Ishikawa (cell line): ENCODE measurements at regions not wholly inside any gene's neighbourhood (a gene's known extent, or its start where the extent isn't known, plus 50 kb on each side); places are given as distances from the start of the nearest gene placed in this dataset.

Experiments
- CEBPB ChIP-seq: IDR thresholded peaks from 2 replicates; pipeline ENCODE4 v1.6.1; 2012
- CREB1 ChIP-seq: IDR thresholded peaks from 2 replicates; pipeline ENCODE4 v1.6.1; 2012; ENCODE audit warnings: low read depth
- EGR1 ChIP-seq: IDR thresholded peaks from 2 replicates; pipeline ENCODE4 v1.6.1; 2012
- EP300 ChIP-seq: IDR thresholded peaks from 2 replicates; pipeline ENCODE4 v1.6.1; 2012; ENCODE audit warnings: borderline replicate concordance
- FOXM1 ChIP-seq: IDR thresholded peaks from 2 replicates; pipeline ENCODE4 v1.6.1; 2012; ENCODE audit warnings: low read depth, borderline replicate concordance
- NFIC ChIP-seq: IDR thresholded peaks from 2 replicates; pipeline ENCODE4 v1.6.1; 2012
- TAF1 ChIP-seq: IDR thresholded peaks from 2 replicates; pipeline ENCODE4 v1.6.1; 2012; ENCODE audit warnings: low read depth, mild to moderate bottlenecking
- TCF12 ChIP-seq: IDR thresholded peaks from 2 replicates; pipeline ENCODE4 v1.6.1; 2012; ENCODE audit warnings: low read depth
- YY1 ChIP-seq: IDR thresholded peaks from 2 replicates; pipeline ENCODE4 v1.6.1; 2012; ENCODE audit warnings: low read depth
- ZBTB7A ChIP-seq: IDR thresholded peaks from 2 replicates; pipeline ENCODE4 v1.6.1; 2012; ENCODE audit warnings: low read depth
- TF ChIP-seq, protein P1 (sequence below): IDR thresholded peaks from 2 replicates; pipeline ENCODE4 v1.6.1; 2012; ENCODE audit warnings: low read depth, mild to moderate bottlenecking
- TF ChIP-seq, protein P2 (sequence below): IDR thresholded peaks from 2 replicates; pipeline ENCODE4 v1.6.1; 2012
- TF ChIP-seq, protein P3 (sequence below): IDR thresholded peaks from 2 replicates; pipeline ENCODE4 v1.6.1; 2012

DNA sequence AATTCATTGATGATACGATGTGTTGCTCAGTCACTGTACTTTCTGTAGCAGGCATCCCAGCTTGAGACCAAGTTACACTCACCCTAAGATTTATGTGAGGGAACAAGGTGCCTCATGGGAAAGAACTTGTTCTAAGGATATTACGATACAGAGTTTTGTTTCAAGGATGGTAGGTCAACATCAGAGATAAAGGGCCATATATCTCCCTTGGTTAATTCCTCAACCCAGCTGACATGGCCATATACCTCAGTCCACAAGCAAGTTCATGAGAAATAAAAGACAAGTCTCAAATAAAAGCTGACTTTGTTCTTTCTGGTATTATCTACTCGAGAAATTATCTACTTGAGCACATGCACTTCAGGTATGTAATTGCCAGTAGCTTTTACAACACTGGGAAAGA lies 1535.9 kb upstream of the IGFBP7 start:
- TF ChIP-seq EGR1: no peak
- TF ChIP-seq NFIC: no peak
- TF ChIP-seq, protein P1, sequence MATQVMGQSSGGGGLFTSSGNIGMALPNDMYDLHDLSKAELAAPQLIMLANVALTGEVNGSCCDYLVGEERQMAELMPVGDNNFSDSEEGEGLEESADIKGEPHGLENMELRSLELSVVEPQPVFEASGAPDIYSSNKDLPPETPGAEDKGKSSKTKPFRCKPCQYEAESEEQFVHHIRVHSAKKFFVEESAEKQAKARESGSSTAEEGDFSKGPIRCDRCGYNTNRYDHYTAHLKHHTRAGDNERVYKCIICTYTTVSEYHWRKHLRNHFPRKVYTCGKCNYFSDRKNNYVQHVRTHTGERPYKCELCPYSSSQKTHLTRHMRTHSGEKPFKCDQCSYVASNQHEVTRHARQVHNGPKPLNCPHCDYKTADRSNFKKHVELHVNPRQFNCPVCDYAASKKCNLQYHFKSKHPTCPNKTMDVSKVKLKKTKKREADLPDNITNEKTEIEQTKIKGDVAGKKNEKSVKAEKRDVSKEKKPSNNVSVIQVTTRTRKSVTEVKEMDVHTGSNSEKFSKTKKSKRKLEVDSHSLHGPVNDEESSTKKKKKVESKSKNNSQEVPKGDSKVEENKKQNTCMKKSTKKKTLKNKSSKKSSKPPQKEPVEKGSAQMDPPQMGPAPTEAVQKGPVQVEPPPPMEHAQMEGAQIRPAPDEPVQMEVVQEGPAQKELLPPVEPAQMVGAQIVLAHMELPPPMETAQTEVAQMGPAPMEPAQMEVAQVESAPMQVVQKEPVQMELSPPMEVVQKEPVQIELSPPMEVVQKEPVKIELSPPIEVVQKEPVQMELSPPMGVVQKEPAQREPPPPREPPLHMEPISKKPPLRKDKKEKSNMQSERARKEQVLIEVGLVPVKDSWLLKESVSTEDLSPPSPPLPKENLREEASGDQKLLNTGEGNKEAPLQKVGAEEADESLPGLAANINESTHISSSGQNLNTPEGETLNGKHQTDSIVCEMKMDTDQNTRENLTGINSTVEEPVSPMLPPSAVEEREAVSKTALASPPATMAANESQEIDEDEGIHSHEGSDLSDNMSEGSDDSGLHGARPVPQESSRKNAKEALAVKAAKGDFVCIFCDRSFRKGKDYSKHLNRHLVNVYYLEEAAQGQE: no peak
- no peak for TF ChIP-seq FOXM1
- no peak for TF ChIP-seq TAF1
- TF ChIP-seq EP300: no peak
- TF ChIP-seq YY1: no peak
- TF ChIP-seq, protein P2, sequence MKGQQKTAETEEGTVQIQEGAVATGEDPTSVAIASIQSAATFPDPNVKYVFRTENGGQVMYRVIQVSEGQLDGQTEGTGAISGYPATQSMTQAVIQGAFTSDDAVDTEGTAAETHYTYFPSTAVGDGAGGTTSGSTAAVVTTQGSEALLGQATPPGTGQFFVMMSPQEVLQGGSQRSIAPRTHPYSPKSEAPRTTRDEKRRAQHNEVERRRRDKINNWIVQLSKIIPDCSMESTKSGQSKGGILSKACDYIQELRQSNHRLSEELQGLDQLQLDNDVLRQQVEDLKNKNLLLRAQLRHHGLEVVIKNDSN: no peak
- no peak for TF ChIP-seq CREB1
- TF ChIP-seq TCF12: no peak
- no peak for TF ChIP-seq ZBTB7A
- TF ChIP-seq CEBPB: no peak
- TF ChIP-seq, protein P3, sequence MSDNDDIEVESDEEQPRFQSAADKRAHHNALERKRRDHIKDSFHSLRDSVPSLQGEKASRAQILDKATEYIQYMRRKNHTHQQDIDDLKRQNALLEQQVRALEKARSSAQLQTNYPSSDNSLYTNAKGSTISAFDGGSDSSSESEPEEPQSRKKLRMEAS: no peak
